HL-60 (cell line): ENCODE measurements at regions not wholly inside any gene's neighbourhood (a gene's known extent, or its start where the extent isn't known, plus 50 kb on each side); places are given as distances from the start of the nearest gene placed in this dataset.

Experiments used
- CTCF ChIP-seq: IDR thresholded peaks from one replicate; pipeline ENCODE4 v1.5.1; 2011; ENCODE audit warnings: low read length, control low read depth, inconsistent platforms; ENCODE audit not compliant: insufficient read depth
- POLR2AphosphoS5 ChIP-seq: IDR thresholded peaks from 2 replicates; pipeline ENCODE4 v1.6.1; 2012; ENCODE audit warnings: low read depth
- REST ChIP-seq: IDR thresholded peaks from 2 replicates; pipeline ENCODE4 v1.6.1; 2012; ENCODE audit warnings: low read depth; ENCODE audit not compliant: insufficient replicate concordance
- SPI1 ChIP-seq: IDR thresholded peaks from 2 replicates; pipeline ENCODE4 v1.6.1; 2012; ENCODE audit warnings: low read depth, mild to moderate bottlenecking, borderline replicate concordance

GRCh38 chr3:155009217-155009616 lies 70.9 kb upstream of the MME start:
- TF ChIP-seq CTCF (no peak), REST (no peak), POLR2AphosphoS5 (no peak), SPI1 (no peak)
